ENCODE measurements at regions not wholly inside any gene's neighbourhood (a gene's known extent, or its start where the extent isn't known, plus 50 kb on each side); places are given as distances from the start of the nearest gene placed in this dataset.

DNA sequence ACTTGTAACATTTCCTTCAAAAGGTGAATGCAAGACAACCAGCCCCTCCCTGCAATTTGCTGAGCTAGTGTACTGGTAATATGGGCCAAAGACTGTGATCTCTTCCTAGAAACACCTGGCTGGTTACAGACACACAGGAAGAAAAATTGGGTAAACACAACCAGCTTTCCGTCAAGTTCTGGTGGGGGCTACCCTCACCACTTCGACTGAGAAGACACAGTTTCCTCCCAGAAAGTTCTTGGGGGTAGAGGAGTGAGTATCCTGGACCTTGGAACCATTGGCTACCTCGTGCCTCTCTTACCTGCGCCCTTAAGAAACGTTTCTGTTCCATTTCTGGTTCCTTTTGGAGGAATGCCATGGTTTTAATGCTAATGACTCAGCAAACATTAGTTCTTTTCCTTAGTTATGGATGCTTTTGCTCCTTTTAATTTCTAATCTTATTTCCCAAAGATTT lies 120.9 kb upstream of the DLX2 start:
- TF ChIP-seq, protein P1, sequence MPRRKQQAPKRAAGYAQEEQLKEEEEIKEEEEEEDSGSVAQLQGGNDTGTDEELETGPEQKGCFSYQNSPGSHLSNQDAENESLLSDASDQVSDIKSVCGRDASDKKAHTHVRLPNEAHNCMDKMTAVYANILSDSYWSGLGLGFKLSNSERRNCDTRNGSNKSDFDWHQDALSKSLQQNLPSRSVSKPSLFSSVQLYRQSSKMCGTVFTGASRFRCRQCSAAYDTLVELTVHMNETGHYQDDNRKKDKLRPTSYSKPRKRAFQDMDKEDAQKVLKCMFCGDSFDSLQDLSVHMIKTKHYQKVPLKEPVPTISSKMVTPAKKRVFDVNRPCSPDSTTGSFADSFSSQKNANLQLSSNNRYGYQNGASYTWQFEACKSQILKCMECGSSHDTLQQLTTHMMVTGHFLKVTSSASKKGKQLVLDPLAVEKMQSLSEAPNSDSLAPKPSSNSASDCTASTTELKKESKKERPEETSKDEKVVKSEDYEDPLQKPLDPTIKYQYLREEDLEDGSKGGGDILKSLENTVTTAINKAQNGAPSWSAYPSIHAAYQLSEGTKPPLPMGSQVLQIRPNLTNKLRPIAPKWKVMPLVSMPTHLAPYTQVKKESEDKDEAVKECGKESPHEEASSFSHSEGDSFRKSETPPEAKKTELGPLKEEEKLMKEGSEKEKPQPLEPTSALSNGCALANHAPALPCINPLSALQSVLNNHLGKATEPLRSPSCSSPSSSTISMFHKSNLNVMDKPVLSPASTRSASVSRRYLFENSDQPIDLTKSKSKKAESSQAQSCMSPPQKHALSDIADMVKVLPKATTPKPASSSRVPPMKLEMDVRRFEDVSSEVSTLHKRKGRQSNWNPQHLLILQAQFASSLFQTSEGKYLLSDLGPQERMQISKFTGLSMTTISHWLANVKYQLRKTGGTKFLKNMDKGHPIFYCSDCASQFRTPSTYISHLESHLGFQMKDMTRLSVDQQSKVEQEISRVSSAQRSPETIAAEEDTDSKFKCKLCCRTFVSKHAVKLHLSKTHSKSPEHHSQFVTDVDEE (CRISPR knock-in tag; IDR thresholded peaks at IDR 0.05) = no peak
- TF ChIP-seq ZNF8 (CRISPR knock-in tag; IDR thresholded peaks at IDR 0.05) (no peak), TCF4 (CRISPR knock-in tag; IDR thresholded peaks at IDR 0.05; ENCODE audit: borderline replicate concordance) (no peak)

Measured in SK-N-SH treated with all-trans-retinoic acid at 6 μM for 48 hours (cell line).